Astrocyte of the spinal cord (primary cell): ENCODE measurements at regions not wholly inside any gene's neighbourhood (a gene's known extent, or its start where the extent isn't known, plus 50 kb on each side); places are given as distances from the start of the nearest gene placed in this dataset.

Source experiments
- DNase-seq: peaks from one replicate; pipeline ENCODE4 v3.0.0; 2011; ENCODE audit warnings: low read depth, low spot score
- H3K4me3 ChIP-seq: 2 replicates; pipeline ENCODE4 v1.5.1; 2011; ENCODE audit warnings: low read depth, mild to moderate bottlenecking, low read length, moderate library complexity
- in situ Hi-C: cut with HindIII; loops from 2 replicates; pipeline ENCODE4 v1.10.0; 2017; ENCODE audit warnings: low sequenced_read_pairs
- TF ChIP-seq, protein P1 (sequence below): IDR thresholded peaks from 2 replicates; pipeline ENCODE4 v1.5.1; 2012; ENCODE audit warnings: low read depth, mild to moderate bottlenecking, low read length, inconsistent platforms

DNA sequence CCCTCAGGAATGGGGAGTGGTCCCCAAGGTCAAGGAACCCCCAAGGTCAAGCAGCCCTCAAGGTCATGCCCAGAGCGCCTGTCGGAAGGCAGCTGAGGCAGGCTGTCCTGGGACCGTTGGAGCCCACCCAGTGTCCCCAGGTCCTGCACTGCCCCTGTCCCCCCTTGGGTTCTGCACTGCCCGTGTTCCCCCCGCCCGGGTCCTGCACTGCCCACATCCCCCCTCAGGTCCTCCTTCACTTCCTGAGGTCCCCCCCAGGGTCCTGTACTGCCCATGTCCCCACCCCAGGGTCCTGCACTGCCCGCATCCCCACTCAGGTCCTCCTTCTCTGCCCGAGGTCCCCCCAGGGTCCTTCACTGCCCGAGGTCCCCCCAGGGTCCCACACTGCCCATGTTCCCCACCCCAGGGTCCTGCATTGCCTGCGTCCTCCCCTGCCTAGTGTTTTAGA, 1073.0 kb downstream of the BRD1 start:
- H3K4me3 ChIP-seq = no peak overlapping the region
- TF ChIP-seq, protein P1, sequence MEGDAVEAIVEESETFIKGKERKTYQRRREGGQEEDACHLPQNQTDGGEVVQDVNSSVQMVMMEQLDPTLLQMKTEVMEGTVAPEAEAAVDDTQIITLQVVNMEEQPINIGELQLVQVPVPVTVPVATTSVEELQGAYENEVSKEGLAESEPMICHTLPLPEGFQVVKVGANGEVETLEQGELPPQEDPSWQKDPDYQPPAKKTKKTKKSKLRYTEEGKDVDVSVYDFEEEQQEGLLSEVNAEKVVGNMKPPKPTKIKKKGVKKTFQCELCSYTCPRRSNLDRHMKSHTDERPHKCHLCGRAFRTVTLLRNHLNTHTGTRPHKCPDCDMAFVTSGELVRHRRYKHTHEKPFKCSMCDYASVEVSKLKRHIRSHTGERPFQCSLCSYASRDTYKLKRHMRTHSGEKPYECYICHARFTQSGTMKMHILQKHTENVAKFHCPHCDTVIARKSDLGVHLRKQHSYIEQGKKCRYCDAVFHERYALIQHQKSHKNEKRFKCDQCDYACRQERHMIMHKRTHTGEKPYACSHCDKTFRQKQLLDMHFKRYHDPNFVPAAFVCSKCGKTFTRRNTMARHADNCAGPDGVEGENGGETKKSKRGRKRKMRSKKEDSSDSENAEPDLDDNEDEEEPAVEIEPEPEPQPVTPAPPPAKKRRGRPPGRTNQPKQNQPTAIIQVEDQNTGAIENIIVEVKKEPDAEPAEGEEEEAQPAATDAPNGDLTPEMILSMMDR = no peak
- in situ Hi-C loops = no loop called here
- DNase-seq = no peak

DNA sequence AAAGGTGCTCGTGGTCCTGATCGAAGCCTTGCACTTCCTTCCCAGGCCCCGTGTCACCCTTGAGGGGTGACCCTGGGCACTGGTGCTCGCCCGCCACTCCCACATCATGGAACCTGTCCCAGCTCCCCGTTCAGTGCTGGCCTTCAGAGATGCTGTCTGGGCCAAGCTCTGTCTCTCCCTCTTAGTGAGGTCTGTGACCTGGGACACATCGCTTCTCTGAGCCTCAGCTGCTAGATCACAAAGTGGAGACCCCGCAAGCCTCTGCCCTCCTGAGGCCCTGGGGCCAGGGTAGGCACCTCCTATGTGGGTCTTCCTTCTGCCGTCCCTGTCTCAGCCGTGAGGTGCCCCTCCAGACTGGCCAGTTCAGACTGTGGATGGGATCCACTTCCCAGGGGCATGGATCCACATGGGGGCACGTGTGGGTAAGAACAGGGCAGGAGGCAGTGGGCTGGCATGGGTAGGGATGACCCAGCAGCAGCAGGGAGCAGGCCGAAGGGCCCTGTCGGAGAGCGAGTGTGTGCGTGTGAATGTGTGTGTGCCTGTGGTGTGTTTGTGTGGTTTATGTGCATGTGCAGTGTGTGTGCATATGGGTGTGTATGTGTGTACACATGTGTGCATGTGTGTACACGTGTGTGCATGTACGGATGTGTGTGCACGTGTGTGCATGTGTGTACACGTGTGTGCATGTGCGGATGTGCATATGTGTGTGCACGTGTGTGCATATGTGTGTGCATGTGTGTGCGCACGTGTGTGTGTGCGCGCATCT, 1073.7 kb downstream of the BRD1 start:
- no peak for DNase-seq
- in situ Hi-C loops = no loop called here
- TF ChIP-seq, protein P1 = no peak
- no peak overlapping the region for H3K4me3 ChIP-seq

DNA sequence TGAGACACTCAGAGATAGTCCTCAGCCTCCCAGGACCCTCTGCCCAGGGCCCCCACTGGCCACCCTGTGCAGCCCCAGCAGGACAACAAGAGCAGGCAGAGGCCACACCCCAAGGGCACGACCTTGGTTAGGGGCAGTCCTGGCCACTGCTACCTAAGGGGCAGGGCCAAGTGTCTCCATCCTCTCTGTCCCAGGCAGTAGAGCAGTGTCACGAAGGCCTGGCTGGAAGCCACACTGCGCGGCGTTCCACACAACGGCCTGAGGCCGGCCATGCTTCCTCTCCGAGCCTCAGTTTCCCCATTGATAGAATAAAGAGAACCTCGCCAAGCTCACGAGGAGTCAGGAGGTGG, 1074.3 kb downstream of the BRD1 start:
- DNase-seq = no peak
- in situ Hi-C loops = no loop called here

DNA sequence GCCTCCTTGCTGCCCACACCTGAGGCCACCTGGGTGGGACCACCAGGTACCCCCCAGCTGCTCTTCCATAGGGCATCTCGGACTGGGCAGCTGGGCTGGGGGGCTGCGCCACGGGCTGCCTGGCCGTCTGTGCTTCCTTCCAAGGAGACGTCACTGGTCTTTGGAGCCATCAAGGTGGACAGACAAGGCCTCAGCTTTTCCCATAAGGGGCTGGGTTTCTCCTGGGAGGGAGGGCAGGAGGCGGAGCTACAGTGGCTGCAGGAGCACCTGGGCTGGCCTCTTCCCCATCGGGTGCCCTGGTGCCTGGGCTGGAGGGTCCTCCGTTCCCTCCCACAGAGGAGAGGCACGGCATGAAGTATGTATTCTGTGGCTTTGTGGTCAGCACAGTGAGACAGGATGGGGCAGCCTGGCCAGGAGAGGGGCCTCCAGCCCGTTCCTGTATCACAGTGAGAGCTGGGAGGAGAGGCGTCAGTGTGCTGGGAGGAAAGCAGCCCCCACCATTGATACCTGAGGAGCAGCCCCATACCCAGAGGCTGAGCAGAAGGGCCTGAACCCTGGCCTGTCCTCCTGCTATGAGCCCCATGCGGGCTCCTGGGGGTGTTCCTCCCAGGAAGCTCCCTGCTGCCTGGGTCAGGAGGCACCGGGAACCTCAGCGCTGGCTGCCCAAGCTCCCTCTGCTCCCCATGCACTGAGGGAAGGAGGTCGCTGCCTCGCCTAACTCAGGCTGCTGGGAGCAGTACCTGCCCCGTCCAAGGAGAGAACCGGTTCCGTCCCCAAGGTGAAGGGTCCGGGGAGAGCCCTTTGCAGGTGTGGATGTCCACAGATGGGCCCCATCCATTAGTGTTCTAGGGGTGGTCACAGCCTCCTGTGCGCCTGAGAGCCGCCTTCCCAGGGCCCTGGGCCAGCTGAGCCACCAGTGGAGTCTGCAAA, 1075.0 kb downstream of the BRD1 start:
- DNase-seq = no peak
- in situ Hi-C loops = no loop called here
- TF ChIP-seq, protein P1 = no peak
- H3K4me3 ChIP-seq = no peak overlapping the region

More for the DNA sequence above, 1074.3 kb downstream of the BRD1 start:
- TF ChIP-seq, protein P1 = no peak
- H3K4me3 ChIP-seq = no peak overlapping the region

DNA sequence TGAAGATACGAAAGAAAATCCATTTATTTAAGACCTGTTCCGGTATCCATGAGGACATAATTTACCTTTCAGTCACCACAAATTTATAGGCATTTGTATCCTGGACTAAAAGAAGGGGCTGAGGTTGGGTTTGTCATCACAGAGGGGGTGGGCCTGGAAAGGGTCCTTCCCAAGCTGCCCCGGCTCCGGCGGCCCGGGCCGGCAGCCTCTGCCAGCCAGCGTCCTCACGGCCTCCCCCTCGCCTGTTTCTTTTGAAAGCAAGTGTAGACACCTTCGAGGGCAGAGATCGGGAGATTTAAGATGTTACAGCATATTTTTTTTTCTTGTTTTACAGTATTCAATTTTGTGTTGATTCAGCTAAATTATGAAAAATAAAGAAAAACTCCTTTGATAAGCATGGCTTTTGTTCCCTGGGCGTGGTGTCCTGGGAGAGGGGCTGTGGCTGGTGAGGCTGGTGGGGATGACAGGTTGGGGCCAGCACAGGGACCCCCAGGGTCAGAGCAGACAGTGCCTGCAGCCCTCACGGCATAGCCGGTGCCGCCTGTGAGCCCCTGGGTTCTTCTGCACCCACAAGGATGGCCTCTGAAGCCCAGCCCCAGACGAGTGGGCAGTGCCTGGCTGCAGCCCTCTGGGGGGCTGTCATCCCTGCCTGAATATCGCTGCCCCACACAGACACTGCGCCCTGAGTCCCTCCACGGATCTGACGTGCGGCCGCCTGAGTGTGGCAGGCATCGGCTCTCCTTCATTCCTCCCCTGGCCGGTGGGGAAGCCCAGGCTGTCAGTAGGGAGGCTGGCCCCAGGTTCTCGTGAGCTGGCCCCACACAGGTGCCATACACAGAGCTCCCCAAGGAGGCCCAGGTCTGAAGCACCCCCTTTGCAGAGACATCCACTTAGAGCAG, 1075.9 kb downstream of the BRD1 start:
- DNase-seq = no peak
- in situ Hi-C loops = no loop called here
- TF ChIP-seq, protein P1 = no peak
- H3K4me3 ChIP-seq = no peak overlapping the region
